ENCODE measurements at regions not wholly inside any gene's neighbourhood (a gene's known extent, or its start where the extent isn't known, plus 50 kb on each side); places are given as distances from the start of the nearest gene placed in this dataset.

- H3K79me2 ChIP-seq (ENCODE audit: control insufficient read depth, insufficient read depth, low read length): no peaks in the 10 kb centered on the region
- H4K20me1 ChIP-seq (ENCODE audit: control insufficient read depth, extremely low read depth, insufficient read depth, low read length): no peaks in the 10 kb centered on the region
- TF ChIP-seq EZH2 (IDR thresholded peaks at IDR 0.05; ENCODE audit: low read length) (no peak), CTCF (optimal IDR thresholded peaks at IDR 0.05 in 1 of 3, IDR thresholded peaks at IDR 0.05 in 1 of 3, conservative IDR thresholded peaks at IDR 0.05 in 1 of 3; ENCODE audit: extremely low read depth in 1 of 3, insufficient read depth in 2 of 3, low read length in 3 of 3) (no peak)
- no peak overlapping the region for H3K9ac ChIP-seq (ENCODE audit: control insufficient read depth, extremely low read depth, insufficient read depth, low read length)
- DNase-seq (ENCODE audit: low read depth, low spot score): no peak
- H3K4me3 ChIP-seq (ENCODE audit: control insufficient read depth in 2 of 3, extremely low read depth in 1 of 3, insufficient read depth in 2 of 3, low read depth in 1 of 3, low read length in 3 of 3): no peak overlapping the region
- peaks cover 6% of the 10 kb centered on the region for H3K27me3 ChIP-seq (ENCODE audit: control insufficient read depth, extremely low read depth, insufficient read depth, low read length)
- no peak overlapping the region for H2AFZ ChIP-seq (ENCODE audit: control insufficient read depth, low read length)
- H3K27ac ChIP-seq (ENCODE audit: control insufficient read depth, insufficient read depth, low read length): no peak overlapping the region
- H3K9me3 ChIP-seq (ENCODE audit: control insufficient read depth, low read depth, low read length): no peaks in the 10 kb centered on the region
- no peaks in the 10 kb centered on the region for H3K9me1 ChIP-seq (ENCODE audit: control insufficient read depth, extremely low read depth, insufficient read depth, low read length)
- no peak overlapping the region for H3K4me2 ChIP-seq (ENCODE audit: control insufficient read depth, extremely low read depth, insufficient read depth, low read depth, low read length)
- no peak for FAIRE-seq
- no peaks in the 10 kb centered on the region for H3K4me1 ChIP-seq (ENCODE audit: control insufficient read depth, extremely low read depth, insufficient read depth, low read length)
- no peaks in the 10 kb centered on the region for H3K36me3 ChIP-seq (ENCODE audit: control insufficient read depth in 2 of 2, extremely low read depth in 1 of 2, insufficient read depth in 2 of 2, low read length in 2 of 2)
- dilution Hi-C loops (cut with MboI; ENCODE audit: extremely low pct_ligation_motif_present, low sequenced_read_pairs): loop anchor here (25.0 kb wide), 1 partner anchor 194 kb away; no protein-coding TSS in a partner anchor
These were observed 169.3 kb upstream of the FSTL4 start for GRCh38 chr5:133781436-133782225.

GRCh38 chr5:133780619-133781280, 168.4 kb upstream of the FSTL4 start:
- FAIRE-seq: no peak
- H2AFZ ChIP-seq (ENCODE audit: control insufficient read depth, low read length): no peak overlapping the region
- H3K27ac ChIP-seq (ENCODE audit: control insufficient read depth, insufficient read depth, low read length): no peak overlapping the region
- peaks cover 6% of the 10 kb centered on the region for H3K27me3 ChIP-seq (ENCODE audit: control insufficient read depth, extremely low read depth, insufficient read depth, low read length)
- no peaks in the 10 kb centered on the region for H3K9me3 ChIP-seq (ENCODE audit: control insufficient read depth, low read depth, low read length)
- no peaks in the 10 kb centered on the region for H4K20me1 ChIP-seq (ENCODE audit: control insufficient read depth, extremely low read depth, insufficient read depth, low read length)
- dilution Hi-C loops (cut with MboI; ENCODE audit: extremely low pct_ligation_motif_present, low sequenced_read_pairs): loop anchor here (25.0 kb wide), 1 partner anchor 193 kb away; no protein-coding TSS in a partner anchor
- H3K4me1 ChIP-seq (ENCODE audit: control insufficient read depth, extremely low read depth, insufficient read depth, low read length): no peaks in the 10 kb centered on the region
- H3K4me2 ChIP-seq (ENCODE audit: control insufficient read depth, extremely low read depth, insufficient read depth, low read depth, low read length): no peak overlapping the region
- no peak overlapping the region for H3K4me3 ChIP-seq (ENCODE audit: control insufficient read depth in 2 of 3, extremely low read depth in 1 of 3, insufficient read depth in 2 of 3, low read depth in 1 of 3, low read length in 3 of 3)
- H3K36me3 ChIP-seq (ENCODE audit: control insufficient read depth in 2 of 2, extremely low read depth in 1 of 2, insufficient read depth in 2 of 2, low read length in 2 of 2): no peaks in the 10 kb centered on the region
- TF ChIP-seq CTCF (optimal IDR thresholded peaks at IDR 0.05 in 1 of 3, IDR thresholded peaks at IDR 0.05 in 1 of 3, conservative IDR thresholded peaks at IDR 0.05 in 1 of 3; ENCODE audit: extremely low read depth in 1 of 3, insufficient read depth in 2 of 3, low read length in 3 of 3) (no peak), EZH2 (IDR thresholded peaks at IDR 0.05; ENCODE audit: low read length) (no peak)
- H3K9ac ChIP-seq (ENCODE audit: control insufficient read depth, extremely low read depth, insufficient read depth, low read length): no peak overlapping the region
- H3K79me2 ChIP-seq (ENCODE audit: control insufficient read depth, insufficient read depth, low read length): no peaks in the 10 kb centered on the region
- no peaks in the 10 kb centered on the region for H3K9me1 ChIP-seq (ENCODE audit: control insufficient read depth, extremely low read depth, insufficient read depth, low read length)
- no peak for DNase-seq (ENCODE audit: low read depth, low spot score)
